T-helper 2 cell treated with Interferon-gamma antibody and Interleukin-4, amounts not matched to agents 100 ng/mL and 5 ng/mL, for 36 hours (primary cell): ENCODE measurements at regions not wholly inside any gene's neighbourhood (a gene's known extent, or its start where the extent isn't known, plus 50 kb on each side); places are given as distances from the start of the nearest gene placed in this dataset.

Experiments used
- intact Hi-C: fragments of 100-400 bp; cut with micrococcal nuclease; formaldehyde crosslinking; loops from one replicate; pipeline ENCODE4 v1.15.1; 2023

DNA sequence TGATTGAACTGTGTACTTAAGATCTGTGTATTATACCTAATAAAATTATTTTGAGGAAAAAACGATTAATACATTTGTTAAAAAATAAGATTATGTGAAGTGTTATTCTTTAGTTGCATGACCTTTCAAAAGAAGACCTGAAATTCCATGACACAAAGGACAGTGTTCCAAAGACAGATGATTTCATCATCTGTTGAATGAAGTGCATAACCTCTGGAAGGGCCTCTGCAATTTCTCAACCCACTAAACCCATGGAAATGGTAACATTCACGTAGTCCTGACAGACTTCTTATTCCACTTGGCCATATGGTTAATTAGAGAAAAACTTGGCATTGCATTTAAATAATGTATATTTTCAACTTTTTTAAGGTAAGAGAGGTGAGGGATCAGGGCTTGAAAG lies 167.2 kb upstream of the CTNND2 start:
- intact Hi-C loops = no loop called here

DNA sequence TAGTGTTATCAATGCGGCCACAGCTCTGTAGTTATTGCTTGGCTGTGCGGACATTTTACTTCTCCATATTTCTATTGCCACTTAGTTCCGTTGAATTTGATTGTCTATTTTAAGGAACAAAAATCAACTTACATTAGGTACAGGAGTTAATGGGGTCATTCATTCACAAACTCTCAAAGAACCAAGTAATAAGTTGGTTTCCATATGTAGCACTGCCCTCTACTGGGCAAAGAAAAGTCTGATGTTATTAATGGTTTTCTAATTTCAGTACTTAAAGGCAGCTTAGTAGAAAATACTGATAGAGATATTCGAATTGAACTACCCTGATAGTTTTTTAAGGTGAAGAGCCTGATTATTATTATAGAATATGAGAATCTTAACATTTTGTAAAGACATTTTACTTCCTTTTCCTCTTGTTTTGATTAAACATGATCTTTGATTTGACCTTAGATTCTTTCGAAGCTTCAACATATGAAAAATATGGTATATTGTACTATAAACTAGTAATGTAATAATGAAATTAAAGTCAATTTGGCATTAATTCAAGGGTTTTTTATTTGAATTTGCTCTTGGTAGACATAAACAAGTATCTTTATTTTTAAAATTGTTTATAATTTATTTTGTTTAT lies 119.5 kb upstream of the CTNND2 start:
- intact Hi-C loops = loop anchor here (5.0 to 10.0 kb wide), 2 partner anchors 1036 to 1159 kb away; no protein-coding TSS in a partner anchor

DNA sequence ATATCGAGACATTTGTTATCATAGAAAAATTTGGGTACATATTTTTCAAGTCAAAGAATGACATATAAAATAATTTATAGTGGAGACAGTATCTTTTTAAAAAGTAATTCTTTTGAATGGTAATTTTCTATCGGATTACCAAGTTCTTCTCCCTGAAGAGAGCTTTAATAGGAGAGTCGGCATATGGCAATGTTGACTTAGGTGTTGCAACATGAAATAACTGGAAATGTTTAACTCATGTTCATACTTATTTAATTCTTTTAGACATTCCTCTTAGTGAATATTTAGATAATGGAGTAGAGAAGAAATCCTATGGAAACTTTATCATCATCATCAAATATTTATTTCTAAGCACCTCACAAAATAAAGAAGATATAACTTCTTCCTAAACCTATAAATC lies 118.2 kb upstream of the CTNND2 start:
- intact Hi-C loops = loop anchor here (5.0 to 10.0 kb wide), 2 partner anchors 1035 to 1158 kb away; no protein-coding TSS in a partner anchor

DNA sequence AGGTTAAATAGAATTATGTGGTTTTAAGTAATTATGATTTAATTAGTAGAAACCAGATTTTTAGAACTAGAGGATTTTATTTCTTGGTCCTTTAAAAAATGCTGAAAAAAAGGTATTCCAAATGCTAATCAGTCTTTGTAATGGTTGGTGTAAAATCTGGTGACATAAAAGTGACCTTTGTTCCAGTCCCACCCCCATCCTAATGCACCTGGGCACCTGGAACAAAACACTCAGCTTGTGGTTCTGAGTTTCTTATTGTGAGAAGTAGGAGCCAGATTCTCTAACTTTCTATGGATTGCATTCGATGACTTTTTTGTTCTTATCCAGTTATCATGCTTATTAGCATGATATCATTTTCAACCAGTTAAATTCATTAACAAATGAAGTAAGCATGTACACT lies 115.1 kb upstream of the CTNND2 start:
- intact Hi-C loops = no loop called here

DNA sequence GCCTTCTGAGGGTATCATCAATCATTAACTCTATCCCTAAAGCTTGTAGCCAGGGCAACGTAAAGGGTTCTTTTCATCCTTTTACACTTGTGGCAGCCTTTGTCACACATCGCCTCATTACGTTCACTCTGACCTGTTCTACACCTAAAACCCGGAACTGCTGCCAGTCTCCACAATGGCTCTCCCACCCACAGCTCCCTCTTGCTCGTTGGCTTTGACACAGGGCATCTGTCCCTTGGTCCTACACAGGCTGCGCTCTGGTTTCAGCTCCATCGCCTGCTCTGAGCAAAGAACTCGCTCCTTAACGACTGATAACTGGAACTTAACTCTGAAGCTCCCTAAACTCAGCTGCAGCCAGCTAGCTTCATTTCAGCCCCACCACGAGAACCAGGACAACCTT lies 112.8 kb upstream of the CTNND2 start:
- intact Hi-C loops = no loop called here

DNA sequence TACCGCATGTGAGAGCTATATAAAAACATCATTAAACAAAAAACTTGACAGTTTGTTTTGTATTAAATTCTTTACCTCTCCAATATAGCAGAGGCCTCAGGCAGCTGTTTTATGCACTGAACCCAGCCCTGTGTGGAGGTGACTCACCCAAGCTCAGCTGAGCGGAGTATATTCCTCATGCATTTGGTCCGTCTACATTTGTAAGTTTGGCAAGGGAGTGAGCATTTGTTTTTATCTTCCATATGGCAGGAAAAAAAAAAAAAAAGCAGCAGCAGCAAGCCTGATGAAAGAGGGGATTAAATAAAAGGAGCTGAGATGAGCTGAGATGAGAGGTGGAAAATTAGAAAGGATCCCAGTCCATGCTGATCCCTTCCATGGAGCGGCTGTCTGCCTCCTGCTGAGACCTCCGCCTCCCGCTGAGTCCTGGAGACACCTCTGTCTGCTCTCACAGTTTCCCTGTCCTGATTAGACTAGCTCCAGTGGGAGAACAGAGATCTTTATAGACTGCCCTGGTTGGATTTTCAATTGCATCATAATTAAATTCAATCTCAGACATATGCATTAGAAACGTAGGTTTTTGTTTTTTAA lies 112.0 kb upstream of the CTNND2 start:
- intact Hi-C loops = no loop called here

DNA sequence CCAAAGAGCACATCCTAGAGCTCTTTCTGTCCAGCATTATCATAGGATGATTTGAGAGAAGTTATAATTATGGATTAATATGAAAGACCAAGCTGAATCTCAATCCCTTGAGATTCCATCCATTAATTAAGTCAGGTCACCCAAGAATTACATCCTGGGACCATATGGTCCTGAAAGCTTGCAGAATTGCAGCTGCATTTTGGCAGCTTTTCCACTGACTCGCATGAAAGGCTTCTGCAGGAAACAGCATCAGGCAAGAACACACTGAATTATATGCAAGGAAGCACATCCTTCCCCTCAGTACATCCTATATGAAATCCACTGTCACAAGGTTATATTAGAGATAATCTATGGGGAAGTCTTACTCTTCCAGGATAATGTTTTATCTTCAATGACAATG lies 109.1 kb upstream of the CTNND2 start:
- intact Hi-C loops = no loop called here

DNA sequence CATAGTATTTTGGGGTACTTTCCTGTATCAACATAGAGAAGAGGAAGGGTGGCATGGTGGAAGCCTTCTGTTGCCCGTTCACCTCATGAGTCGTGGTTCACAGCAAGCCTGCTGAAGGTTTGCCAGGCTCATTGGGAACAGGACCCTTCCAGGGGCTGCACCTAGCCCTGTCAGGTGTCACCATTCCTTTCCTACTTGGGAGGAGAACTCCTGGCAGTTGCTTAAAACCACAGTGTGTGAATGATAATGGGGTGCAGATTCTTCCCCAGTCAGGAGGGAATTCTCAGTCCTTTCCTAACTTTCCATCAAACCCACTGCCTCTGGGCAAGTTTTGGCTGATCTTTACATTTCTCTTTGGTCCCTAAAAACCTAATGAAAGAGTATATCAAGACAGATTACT lies 99.4 kb upstream of the CTNND2 start:
- intact Hi-C loops = no loop called here

DNA sequence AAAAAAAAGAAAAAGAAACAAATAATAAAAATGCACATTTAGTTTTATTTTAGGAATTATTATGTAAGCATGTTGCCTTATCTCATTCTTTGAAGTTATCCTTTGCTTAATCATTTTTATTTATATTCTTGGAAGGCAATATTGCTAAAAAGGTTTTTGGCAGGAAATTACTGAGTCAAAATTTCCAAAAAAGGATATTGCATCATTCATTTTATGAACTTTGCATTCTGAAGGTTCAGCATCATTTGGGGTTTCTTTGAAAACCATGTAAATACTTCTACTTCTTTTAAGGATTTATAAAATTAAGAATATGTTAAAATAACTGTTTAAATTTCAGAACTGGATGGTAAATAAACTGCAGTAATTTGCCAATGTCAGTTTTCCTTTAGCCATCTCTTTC lies 94.2 kb upstream of the CTNND2 start:
- intact Hi-C loops = no loop called here

DNA sequence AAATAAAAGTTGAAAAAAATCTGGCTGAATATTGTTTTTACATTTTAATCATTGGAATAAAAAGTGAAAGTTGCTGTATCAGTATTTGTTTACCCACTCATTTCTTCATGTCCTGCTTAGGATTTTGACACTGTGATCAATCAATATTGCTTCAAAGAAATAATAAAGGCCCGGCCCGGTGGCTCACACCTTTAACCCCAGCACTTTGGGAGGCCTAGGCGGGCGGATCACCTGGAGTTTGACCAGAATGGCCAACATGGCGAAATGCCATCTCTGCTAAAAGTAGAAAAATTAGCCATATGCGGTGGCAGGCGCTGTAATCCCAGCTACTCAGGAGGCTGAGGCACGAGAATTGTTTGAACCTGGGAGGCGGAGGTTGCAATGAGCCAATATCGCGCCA lies 93.7 kb upstream of the CTNND2 start:
- intact Hi-C loops = no loop called here

DNA sequence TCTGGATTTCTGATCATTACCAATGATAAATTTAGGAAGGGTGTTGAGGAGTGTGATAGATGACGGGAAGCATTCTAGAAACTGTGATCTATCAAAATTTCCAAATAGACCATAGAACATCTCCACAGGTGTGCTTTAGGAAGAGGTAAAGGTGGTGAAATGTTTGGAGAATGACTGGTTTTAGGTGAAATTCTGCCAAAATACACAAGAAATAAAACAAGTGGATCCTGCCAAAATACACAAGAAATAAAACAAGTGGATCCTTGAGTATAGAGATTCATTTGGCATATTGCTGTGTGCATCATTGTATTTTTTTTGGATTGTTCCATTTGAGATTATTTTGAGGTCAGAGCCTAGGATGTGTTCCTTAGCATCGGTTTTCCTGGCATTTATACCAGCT lies 88.3 kb upstream of the CTNND2 start:
- intact Hi-C loops = no loop called here

DNA sequence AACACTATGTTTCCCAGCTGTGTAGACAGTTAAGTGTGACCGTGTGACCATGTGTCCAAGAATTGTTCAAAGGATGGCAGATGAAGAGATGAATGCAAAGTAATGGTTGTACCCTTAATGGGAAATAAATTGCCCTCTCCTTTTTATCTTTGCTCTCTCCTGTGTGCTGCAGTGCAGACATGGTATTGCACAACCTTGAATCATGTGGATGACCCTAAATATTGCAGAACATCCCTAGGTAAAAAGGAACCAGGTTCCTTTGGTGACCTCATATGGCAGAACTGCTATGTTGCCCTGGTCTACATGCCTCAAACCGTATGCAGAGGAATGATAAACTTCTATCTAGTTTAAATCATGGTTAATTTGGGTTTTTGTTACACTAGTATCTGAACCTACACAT lies 81.7 kb upstream of the CTNND2 start:
- intact Hi-C loops = no loop called here

DNA sequence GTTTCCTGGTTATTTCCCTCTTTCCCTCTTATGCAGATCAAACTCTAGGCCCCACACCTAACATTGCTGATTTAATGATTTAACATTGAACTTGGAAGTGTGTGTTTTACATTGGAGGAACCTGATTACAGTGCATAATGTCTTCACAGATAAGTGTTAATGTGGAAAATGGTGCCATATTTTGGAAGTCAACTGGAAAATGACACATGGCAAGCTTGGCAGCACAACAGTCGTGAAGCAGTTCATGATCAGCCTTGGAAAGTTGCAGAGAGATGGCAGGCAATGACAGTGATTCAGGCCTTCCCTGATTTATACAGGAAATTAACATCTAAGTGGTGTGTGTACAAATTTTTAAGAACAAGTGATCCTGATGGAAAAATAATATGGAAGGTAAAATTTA lies 80.0 kb upstream of the CTNND2 start:
- intact Hi-C loops = no loop called here

DNA sequence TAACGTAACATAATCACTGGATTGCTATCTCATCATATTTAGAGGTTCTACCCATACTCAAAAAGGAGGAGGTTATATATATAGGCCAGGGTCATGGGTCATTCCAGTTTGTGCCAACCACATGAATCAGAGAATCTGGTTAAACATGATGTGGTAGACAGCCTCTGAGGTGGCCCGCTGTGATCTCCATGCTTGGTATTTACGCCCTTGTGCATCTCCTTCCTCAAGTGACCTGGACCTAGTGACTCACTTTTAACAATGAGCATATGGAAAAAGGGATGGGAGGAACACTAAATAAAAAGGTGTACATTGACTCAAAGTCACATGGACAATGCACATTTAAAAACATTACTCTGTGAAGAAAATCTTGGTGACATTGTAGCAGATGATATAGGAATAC lies 77.7 kb upstream of the CTNND2 start:
- intact Hi-C loops = no loop called here

DNA sequence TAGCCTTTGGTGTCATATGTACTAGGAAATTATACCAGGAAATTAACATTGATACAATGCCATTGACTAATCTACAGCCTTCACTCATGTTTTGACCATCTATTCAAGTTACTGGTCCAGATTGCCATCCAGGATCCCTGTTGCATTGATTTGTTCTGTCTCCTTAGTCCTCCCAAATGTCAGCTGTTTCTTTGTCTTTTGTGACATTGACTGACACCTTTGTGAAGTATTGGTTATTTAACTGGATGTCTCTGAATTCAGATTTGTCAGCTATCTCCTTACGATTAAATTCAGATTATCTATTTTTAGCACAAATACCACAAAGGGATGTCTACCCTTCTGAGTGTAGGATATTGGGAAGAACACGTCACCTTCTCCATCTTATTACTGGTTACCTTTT lies 73.7 kb upstream of the CTNND2 start:
- intact Hi-C loops = no loop called here

DNA sequence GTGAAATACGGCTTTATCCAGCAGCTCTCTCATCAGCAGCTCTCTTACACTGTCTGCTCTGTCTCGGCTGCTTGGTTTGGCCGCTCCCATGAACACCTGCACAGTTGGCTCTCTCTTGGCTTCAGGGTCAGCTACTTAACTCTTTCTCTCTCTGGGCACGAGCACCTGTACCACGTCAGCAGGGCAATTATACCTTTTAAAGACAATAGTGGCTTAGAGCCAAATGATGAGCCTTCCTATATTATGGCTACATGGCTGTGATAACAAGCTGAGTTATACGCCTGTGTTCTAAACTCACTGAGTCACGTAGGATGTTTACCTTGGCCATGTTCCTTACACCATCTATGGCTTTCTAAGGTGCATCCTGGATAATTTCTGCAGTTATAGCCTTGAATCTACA lies 69.2 kb upstream of the CTNND2 start:
- intact Hi-C loops = no loop called here

DNA sequence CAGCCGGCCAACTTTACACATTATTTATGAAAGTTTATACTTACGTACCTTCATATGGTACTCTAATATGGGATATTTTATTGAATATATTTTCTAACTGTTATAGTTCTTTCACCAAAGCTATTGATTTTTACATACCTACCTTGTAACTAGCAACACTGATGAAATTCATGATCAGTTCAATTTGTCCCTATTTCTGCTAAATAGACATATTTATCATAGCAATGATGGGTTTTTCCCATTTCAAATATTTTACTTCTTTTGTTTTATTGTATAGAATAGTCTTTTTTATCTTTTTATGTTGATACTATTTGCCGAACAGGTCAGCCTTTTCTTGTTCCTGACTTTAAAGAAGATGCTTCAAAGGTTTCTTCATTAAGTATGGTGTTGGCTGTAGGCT lies 59.0 kb upstream of the CTNND2 start:
- intact Hi-C loops = no loop called here

DNA sequence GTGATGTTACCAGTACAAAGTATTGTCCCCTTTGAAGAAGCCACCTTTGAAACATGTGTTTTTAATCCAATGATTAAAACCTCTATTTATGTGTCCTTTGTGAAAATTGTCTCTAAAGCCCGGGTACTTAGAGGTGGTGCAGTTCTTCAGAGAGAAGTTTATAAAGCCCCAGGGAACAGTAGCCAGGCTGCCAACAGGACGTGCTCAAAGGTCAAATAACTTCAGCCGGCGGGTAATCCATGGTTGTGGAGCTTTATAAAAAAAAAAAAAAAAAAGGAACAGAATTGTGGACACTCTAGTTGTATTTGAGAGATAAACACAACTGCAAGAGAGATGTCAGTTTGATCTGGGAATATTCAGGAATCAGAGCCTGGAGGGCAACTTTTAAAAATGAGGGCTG lies 57.9 kb upstream of the CTNND2 start:
- intact Hi-C loops = no loop called here

DNA sequence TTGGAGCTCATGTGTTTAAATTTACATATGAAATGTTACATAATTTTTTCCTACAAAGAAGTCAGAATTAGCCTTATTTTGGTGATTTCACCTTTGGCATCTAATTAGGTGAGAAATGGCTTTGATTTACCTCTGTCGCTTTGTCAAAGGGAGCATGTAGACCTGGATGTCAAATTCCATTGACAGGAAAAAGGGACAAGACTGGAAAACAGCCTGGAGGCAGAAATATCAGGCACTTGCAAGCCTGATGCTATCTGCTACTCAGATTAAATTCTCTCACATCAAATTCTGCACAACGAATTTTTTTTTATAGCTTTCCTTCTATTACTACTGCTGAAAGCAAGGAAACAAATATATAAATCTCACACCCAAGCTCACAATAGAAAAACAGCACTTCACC lies 54.1 kb upstream of the CTNND2 start:
- intact Hi-C loops = no loop called here

DNA sequence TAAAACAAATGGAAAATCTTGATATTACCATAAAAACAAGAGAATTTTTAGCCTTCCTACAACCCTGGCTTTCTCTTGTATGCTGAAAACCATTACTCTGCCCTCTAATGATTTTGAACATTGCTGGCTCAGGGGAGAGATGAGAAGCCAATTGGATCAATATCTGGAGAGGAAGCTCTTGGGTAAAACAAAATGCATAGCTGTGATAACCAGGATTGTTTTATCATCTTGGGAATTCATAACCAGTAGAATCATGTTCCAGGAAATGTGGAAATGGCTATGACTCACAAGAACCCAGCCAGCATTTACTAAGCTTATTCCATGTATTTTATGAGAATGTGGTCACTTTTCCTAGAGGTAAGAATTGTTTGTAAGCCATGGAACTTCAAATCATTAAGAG lies 51.1 kb upstream of the CTNND2 start:
- intact Hi-C loops = no loop called here
